ENCODE measurements at regions not wholly inside any gene's neighbourhood (a gene's known extent, or its start where the extent isn't known, plus 50 kb on each side); places are given as distances from the start of the nearest gene placed in this dataset.

- TF ChIP-seq CTCF (IDR thresholded peaks at IDR 0.05) (no peak), POLR2A (IDR thresholded peaks at IDR 0.05) (no peak)
These were observed 66.4 kb upstream of the TNFSF18 start for GRCh38 chr1:173117108-173117633.
